ENCODE measurements at regions not wholly inside any gene's neighbourhood (a gene's known extent, or its start where the extent isn't known, plus 50 kb on each side); places are given as distances from the start of the nearest gene placed in this dataset.

- TF ChIP-seq, protein P1, sequence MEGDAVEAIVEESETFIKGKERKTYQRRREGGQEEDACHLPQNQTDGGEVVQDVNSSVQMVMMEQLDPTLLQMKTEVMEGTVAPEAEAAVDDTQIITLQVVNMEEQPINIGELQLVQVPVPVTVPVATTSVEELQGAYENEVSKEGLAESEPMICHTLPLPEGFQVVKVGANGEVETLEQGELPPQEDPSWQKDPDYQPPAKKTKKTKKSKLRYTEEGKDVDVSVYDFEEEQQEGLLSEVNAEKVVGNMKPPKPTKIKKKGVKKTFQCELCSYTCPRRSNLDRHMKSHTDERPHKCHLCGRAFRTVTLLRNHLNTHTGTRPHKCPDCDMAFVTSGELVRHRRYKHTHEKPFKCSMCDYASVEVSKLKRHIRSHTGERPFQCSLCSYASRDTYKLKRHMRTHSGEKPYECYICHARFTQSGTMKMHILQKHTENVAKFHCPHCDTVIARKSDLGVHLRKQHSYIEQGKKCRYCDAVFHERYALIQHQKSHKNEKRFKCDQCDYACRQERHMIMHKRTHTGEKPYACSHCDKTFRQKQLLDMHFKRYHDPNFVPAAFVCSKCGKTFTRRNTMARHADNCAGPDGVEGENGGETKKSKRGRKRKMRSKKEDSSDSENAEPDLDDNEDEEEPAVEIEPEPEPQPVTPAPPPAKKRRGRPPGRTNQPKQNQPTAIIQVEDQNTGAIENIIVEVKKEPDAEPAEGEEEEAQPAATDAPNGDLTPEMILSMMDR (IDR thresholded peaks at IDR 0.05) = no peak
- no peak for TF ChIP-seq ZFX (IDR thresholded peaks at IDR 0.05; ENCODE audit: borderline replicate concordance)
Measured at GRCh38 chr3:163890661-163891060, 1187.6 kb downstream of the SI start.
